ENCODE measurements at regions not wholly inside any gene's neighbourhood (a gene's known extent, or its start where the extent isn't known, plus 50 kb on each side); places are given as distances from the start of the nearest gene placed in this dataset.
"Not testable (repeated sequence)": the region's sequence is repeated elsewhere in the genome, so short reads cannot be mapped to it uniquely, and the experiment has no call there.

- Histone ChIP-seq H3K9ac (ENCODE audit: low read depth, low read length) (no peak overlapping the region), H3K27me3 (ENCODE audit: insufficient read depth, low read length) (no peaks in the 10 kb centered on the region), H3K27ac (ENCODE audit: low read depth, low read length) (no peak overlapping the region), H3K4me1 (ENCODE audit: insufficient read depth, low read length) (no peaks in the 10 kb centered on the region), H3K4me3 (ENCODE audit: low read length) (no peak overlapping the region), H3K36me3 (ENCODE audit: insufficient read depth, low read length) (no peaks in the 10 kb centered on the region), H3K9me3 (ENCODE audit: insufficient read depth, low read depth, low read length) (no peaks in the 10 kb centered on the region)
Measured at GRCh38 chr18:40152859-40153258, 1802.2 kb upstream of the PIK3C3 start.

- no peaks in the 10 kb centered on the region for H3K36me3 ChIP-seq (ENCODE audit: insufficient read depth, low read length)
- 99% methylated on average over 4 of the region's 4 CpGs for WGBS
- no peaks in the 10 kb centered on the region for H3K4me1 ChIP-seq (ENCODE audit: insufficient read depth, low read length)
- H3K27ac ChIP-seq (ENCODE audit: low read depth, low read length): no peak overlapping the region
- no peaks in the 10 kb centered on the region for H3K9me3 ChIP-seq (ENCODE audit: insufficient read depth, low read depth, low read length)
- H3K9ac ChIP-seq (ENCODE audit: low read depth, low read length): no peak overlapping the region
- no peaks in the 10 kb centered on the region for H3K27me3 ChIP-seq (ENCODE audit: insufficient read depth, low read length)
- no peak overlapping the region for H3K4me3 ChIP-seq (ENCODE audit: low read length)
Measured at GRCh38 chr18:40148960-40149359, 1806.1 kb upstream of the PIK3C3 start.

GRCh38 chr18:40133253-40133652 is 1821.8 kb upstream of the PIK3C3 start:
- no peak overlapping the region for H3K9ac ChIP-seq (ENCODE audit: low read depth, low read length)
- H3K4me3 ChIP-seq (ENCODE audit: low read length): no peak overlapping the region
- no peak overlapping the region for H3K27ac ChIP-seq (ENCODE audit: low read depth, low read length)
- no peaks in the 10 kb centered on the region for H3K4me1 ChIP-seq (ENCODE audit: insufficient read depth, low read length)
- peaks cover 30% of the 10 kb centered on the region for H3K9me3 ChIP-seq (ENCODE audit: insufficient read depth, low read depth, low read length)
- H3K27me3 ChIP-seq (ENCODE audit: insufficient read depth, low read length): no peaks in the 10 kb centered on the region
- no peaks in the 10 kb centered on the region for H3K36me3 ChIP-seq (ENCODE audit: insufficient read depth, low read length)
- WGBS: 96% methylated on average over 2 of the region's 2 CpGs

- WGBS: 94% methylated on average over 3 of the region's 4 CpGs
- H3K9ac ChIP-seq (ENCODE audit: low read depth, low read length): not testable (repeated sequence)
Measured at GRCh38 chr18:40132438-40132837, 1822.6 kb upstream of the PIK3C3 start.

GRCh38 chr18:40124107-40124506 is 1830.9 kb upstream of the PIK3C3 start:
- H3K4me1 ChIP-seq (ENCODE audit: insufficient read depth, low read length): no peaks in the 10 kb centered on the region
- H3K4me3 ChIP-seq (ENCODE audit: low read length): no peak overlapping the region
- no peaks in the 10 kb centered on the region for H3K36me3 ChIP-seq (ENCODE audit: insufficient read depth, low read length)
- peaks cover 10% of the 10 kb centered on the region for H3K9me3 ChIP-seq (ENCODE audit: insufficient read depth, low read depth, low read length)
- H3K27ac ChIP-seq (ENCODE audit: low read depth, low read length): no peak overlapping the region
- WGBS: 81% methylated on average over 2 of the region's 2 CpGs
- H3K9ac ChIP-seq (ENCODE audit: low read depth, low read length): no peak overlapping the region
- H3K27me3 ChIP-seq (ENCODE audit: insufficient read depth, low read length): no peaks in the 10 kb centered on the region

More at GRCh38 chr18:40132438-40132837, 1822.6 kb upstream of the PIK3C3 start:
- H3K4me1 ChIP-seq (ENCODE audit: insufficient read depth, low read length); H3K27me3 ChIP-seq (ENCODE audit: insufficient read depth, low read length); H3K36me3 ChIP-seq (ENCODE audit: insufficient read depth, low read length); H3K4me3 ChIP-seq (ENCODE audit: low read length); H3K27ac ChIP-seq (ENCODE audit: low read depth, low read length): not testable (repeated sequence)
- H3K9me3 ChIP-seq (ENCODE audit: insufficient read depth, low read depth, low read length): peaks cover 30% of the 10 kb centered on the region

- Histone ChIP-seq H3K9me3 (ENCODE audit: insufficient read depth, low read depth, low read length) (peaks cover 10% of the 10 kb centered on the region), H3K9ac (ENCODE audit: low read depth, low read length) (no peak overlapping the region), H3K4me1 (ENCODE audit: insufficient read depth, low read length) (no peaks in the 10 kb centered on the region), H3K4me3 (ENCODE audit: low read length) (no peak overlapping the region), H3K27me3 (ENCODE audit: insufficient read depth, low read length) (no peaks in the 10 kb centered on the region), H3K27ac (ENCODE audit: low read depth, low read length) (no peak overlapping the region), H3K36me3 (ENCODE audit: insufficient read depth, low read length) (no peaks in the 10 kb centered on the region)
- WGBS: 70% methylated on average over 2 of the region's 2 CpGs
Measured at GRCh38 chr18:40120796-40121391, 1834.1 kb upstream of the PIK3C3 start.

- WGBS: 100% methylated on average over 1 of the region's 1 CpG
- no peak overlapping the region for H3K4me3 ChIP-seq (ENCODE audit: low read length)
- no peak overlapping the region for H3K9ac ChIP-seq (ENCODE audit: low read depth, low read length)
- no peaks in the 10 kb centered on the region for H3K27me3 ChIP-seq (ENCODE audit: insufficient read depth, low read length)
- no peaks in the 10 kb centered on the region for H3K36me3 ChIP-seq (ENCODE audit: insufficient read depth, low read length)
- H3K9me3 ChIP-seq (ENCODE audit: insufficient read depth, low read depth, low read length): peaks cover 10% of the 10 kb centered on the region
- H3K4me1 ChIP-seq (ENCODE audit: insufficient read depth, low read length): no peaks in the 10 kb centered on the region
- H3K27ac ChIP-seq (ENCODE audit: low read depth, low read length): no peak overlapping the region
Measured at GRCh38 chr18:40120356-40120755, 1834.7 kb upstream of the PIK3C3 start.

GRCh38 chr18:40119581-40119980 is 1835.5 kb upstream of the PIK3C3 start:
- not testable (repeated sequence) for H3K4me3 ChIP-seq (ENCODE audit: low read length); H3K36me3 ChIP-seq (ENCODE audit: insufficient read depth, low read length); H3K27ac ChIP-seq (ENCODE audit: low read depth, low read length); H3K4me1 ChIP-seq (ENCODE audit: insufficient read depth, low read length); H3K9ac ChIP-seq (ENCODE audit: low read depth, low read length); H3K27me3 ChIP-seq (ENCODE audit: insufficient read depth, low read length)
- WGBS: 85% methylated on average over 10 of the region's 10 CpGs
- peaks cover 10% of the 10 kb centered on the region for H3K9me3 ChIP-seq (ENCODE audit: insufficient read depth, low read depth, low read length)

GRCh38 chr18:40110455-40110854 is 1844.6 kb upstream of the PIK3C3 start:
- WGBS: 80% methylated on average over 3 of the region's 3 CpGs
- H3K27me3 ChIP-seq (ENCODE audit: insufficient read depth, low read length): no peaks in the 10 kb centered on the region; the same call in 1 of the 2 replicates
- no peak overlapping the region for H3K4me3 ChIP-seq (ENCODE audit: low read length)

GRCh38 chr18:40109252-40110049 is 1845.6 kb upstream of the PIK3C3 start:
- Histone ChIP-seq H3K27me3 (ENCODE audit: insufficient read depth, low read length) (no peaks in the 10 kb centered on the region; the same call in 1 of the 2 replicates), H3K9ac (ENCODE audit: low read depth, low read length) (no peak overlapping the region), H3K4me3 (ENCODE audit: low read length) (no peak overlapping the region), H3K27ac (ENCODE audit: low read depth, low read length) (no peak overlapping the region), H3K36me3 (ENCODE audit: insufficient read depth, low read length) (no peaks in the 10 kb centered on the region), H3K9me3 (ENCODE audit: insufficient read depth, low read depth, low read length) (no peaks in the 10 kb centered on the region), H3K4me1 (ENCODE audit: insufficient read depth, low read length) (no peaks in the 10 kb centered on the region)
- WGBS: 81% methylated on average over 2 of the region's 2 CpGs

More at GRCh38 chr18:40110455-40110854, 1844.6 kb upstream of the PIK3C3 start:
- Histone ChIP-seq H3K4me1 (ENCODE audit: insufficient read depth, low read length) (no peaks in the 10 kb centered on the region), H3K27ac (ENCODE audit: low read depth, low read length) (no peak overlapping the region), H3K9ac (ENCODE audit: low read depth, low read length) (no peak overlapping the region), H3K36me3 (ENCODE audit: insufficient read depth, low read length) (no peaks in the 10 kb centered on the region), H3K9me3 (ENCODE audit: insufficient read depth, low read depth, low read length) (no peaks in the 10 kb centered on the region)

GRCh38 chr18:40108596-40108995 is 1846.4 kb upstream of the PIK3C3 start:
- no peak overlapping the region for H3K27ac ChIP-seq (ENCODE audit: low read depth, low read length)
- H3K9me3 ChIP-seq (ENCODE audit: insufficient read depth, low read depth, low read length): no peaks in the 10 kb centered on the region
- H3K4me1 ChIP-seq (ENCODE audit: insufficient read depth, low read length): no peaks in the 10 kb centered on the region
- no peak overlapping the region for H3K4me3 ChIP-seq (ENCODE audit: low read length)
- no peaks in the 10 kb centered on the region for H3K36me3 ChIP-seq (ENCODE audit: insufficient read depth, low read length)
- no peaks in the 10 kb centered on the region; the same call in 1 of the 2 replicates for H3K27me3 ChIP-seq (ENCODE audit: insufficient read depth, low read length)
- WGBS: 82% methylated on average over 5 of the region's 5 CpGs
- no peak overlapping the region for H3K9ac ChIP-seq (ENCODE audit: low read depth, low read length)
